ENCODE measurements at regions not wholly inside any gene's neighbourhood (a gene's known extent, or its start where the extent isn't known, plus 50 kb on each side); places are given as distances from the start of the nearest gene placed in this dataset.

GRCh38 chr20:52035498-52035897, 156.1 kb downstream of the ZFP64 start:
- TF ChIP-seq CTCF (IDR thresholded peaks at IDR 0.05 in 4 of 5, conservative IDR thresholded peaks at IDR 0.05 in 1 of 5) (no peak), POLR2A (IDR thresholded peaks at IDR 0.05) (no peak)
